DOHH2 (cell line): ENCODE measurements at regions not wholly inside any gene's neighbourhood (a gene's known extent, or its start where the extent isn't known, plus 50 kb on each side); places are given as distances from the start of the nearest gene placed in this dataset.

Experiments
- CTCF ChIP-seq: fragments of 200-600 bp; sonication (generic); IDR thresholded peaks from one replicate; pipeline ENCODE4 v1.5.1; 2014; ENCODE audit warnings: antibody characterized with exemption, mild to moderate bottlenecking, low read depth, low read length; ENCODE audit not compliant: poor library complexity, severe bottlenecking
- EZH2phosphoT487 ChIP-seq: fragments of 200-600 bp; sonication (generic); IDR thresholded peaks from 2 replicates; pipeline ENCODE4 v1.6.1; 2017; ENCODE audit warnings: borderline replicate concordance, mild to moderate bottlenecking, antibody characterized with exemption, low read length, moderate library complexity, mixed read lengths

GRCh38 chr10:32143302-32143847, 87.2 kb upstream of the KIF5B start:
- TF ChIP-seq CTCF (no peak), EZH2phosphoT487 (no peak)
